ENCODE measurements at regions not wholly inside any gene's neighbourhood (a gene's known extent, or its start where the extent isn't known, plus 50 kb on each side); places are given as distances from the start of the nearest gene placed in this dataset.

DNA sequence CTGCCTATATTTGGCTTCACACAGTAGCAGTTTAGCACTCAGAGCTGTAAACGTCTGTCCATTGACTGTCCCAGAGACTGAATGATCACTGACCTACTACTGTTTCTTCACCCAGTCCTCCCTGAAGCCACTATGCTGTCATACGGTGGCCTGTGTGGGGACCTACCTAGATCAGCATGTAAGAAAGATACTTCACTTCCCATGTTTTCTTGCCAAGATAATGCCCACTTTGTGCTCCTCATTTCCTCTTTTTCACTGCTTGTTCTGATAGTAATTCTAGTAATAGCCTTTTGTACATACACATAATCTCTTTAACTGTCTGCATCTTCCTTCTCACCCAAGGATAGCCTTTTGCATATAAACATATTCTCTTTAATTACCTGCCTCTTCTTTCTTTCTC is 109.9 kb upstream of the TIAM2 start:
- no peak for DNase-seq

GRCh38 chr6:154886016-154886415 is 109.1 kb upstream of the TIAM2 start:
- no peak for DNase-seq

GRCh38 chr6:154886471-154886870 is 108.6 kb upstream of the TIAM2 start:
- no peak for DNase-seq

- no peak for DNase-seq
These were observed 108.1 kb upstream of the TIAM2 start for GRCh38 chr6:154887051-154887450.

DNA sequence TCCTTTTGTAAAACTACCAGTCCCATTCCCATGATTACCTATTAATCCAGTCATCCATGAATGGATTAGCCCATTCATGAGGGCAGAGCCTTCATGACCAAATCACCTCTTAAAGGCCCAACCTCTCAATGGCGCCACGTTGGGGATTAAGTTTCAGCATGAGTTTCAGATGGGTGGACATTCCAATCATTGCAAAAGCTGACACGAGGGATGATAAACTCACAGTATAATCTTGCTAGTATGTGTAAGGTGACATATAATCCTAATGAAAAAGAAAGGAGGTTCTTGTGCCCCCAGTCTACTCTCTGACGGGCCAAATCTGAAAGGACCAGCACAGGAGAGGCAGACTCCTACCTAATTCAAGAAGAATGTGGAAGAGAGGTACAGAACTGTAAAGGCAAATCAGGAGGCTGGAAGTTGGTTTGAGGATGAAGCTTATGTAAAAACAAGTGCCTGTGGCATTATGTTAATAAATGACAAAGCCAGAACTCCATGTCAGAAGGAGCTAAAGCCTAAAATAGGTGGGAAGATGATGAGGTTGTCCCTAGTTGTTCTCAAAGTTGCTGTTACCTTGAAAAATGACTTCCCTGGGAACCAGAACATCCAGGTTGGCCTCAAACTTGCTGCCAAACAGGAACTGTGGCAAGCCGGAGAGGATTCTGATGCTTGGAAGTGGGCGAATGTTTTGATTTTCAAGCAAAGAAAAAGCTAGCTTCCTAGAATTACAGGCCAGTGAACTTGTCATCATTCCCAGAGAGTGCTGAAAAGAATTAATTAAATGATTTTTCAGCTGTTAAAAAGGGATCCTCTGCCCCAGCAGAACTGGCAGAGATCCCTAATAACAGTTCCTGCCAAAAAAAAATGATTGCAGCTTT is 106.5 kb upstream of the TIAM2 start:
- DNase-seq, result no peak

GRCh38 chr6:154890874-154891273 is 104.2 kb upstream of the TIAM2 start:
- DNase-seq, result no peak

DNA sequence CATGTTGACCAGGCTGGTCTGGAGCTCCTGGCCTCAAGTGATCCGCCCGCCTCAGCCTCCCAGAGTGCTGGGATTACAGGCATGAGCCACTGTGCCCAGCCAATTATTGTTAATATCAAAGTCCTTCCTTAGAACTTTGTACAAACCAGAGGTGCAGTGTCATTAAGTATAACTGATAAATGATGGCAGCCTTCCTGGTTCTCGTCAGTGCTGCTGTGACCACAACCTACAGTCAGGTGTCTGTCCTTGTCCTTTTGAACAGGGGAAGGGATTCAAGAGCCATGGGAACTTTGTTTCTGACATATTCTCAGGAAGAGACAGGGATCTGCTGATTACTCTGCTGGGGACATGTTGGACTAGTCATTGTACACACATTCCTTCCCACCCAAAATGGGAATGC is 103.2 kb upstream of the TIAM2 start:
- no peak for DNase-seq

- DNase-seq, result no peak
These were observed 101.2 kb upstream of the TIAM2 start for GRCh38 chr6:154893917-154894316.

- no peak for DNase-seq
These were observed 100.2 kb upstream of the TIAM2 start for GRCh38 chr6:154894902-154895301.

DNA sequence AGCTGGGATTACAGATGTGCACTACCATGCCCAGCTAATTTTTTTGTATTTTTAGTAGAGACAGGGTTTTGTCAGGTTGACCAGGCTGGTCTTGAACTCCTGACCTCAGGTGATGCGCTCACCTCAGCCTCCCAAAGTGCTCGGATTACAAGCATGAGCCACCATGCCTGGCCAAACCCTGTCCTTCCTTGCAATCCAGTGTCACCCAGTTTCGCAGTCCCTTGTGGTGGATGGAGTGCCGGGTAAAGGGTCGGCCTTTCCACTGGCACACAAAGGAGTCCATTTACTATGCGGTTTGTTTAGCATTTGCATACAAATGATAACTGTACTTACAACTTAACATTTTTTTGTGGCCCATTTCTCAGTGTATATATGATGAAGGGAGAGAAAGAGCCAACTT is 99.3 kb upstream of the TIAM2 start:
- no peak for DNase-seq

DNA sequence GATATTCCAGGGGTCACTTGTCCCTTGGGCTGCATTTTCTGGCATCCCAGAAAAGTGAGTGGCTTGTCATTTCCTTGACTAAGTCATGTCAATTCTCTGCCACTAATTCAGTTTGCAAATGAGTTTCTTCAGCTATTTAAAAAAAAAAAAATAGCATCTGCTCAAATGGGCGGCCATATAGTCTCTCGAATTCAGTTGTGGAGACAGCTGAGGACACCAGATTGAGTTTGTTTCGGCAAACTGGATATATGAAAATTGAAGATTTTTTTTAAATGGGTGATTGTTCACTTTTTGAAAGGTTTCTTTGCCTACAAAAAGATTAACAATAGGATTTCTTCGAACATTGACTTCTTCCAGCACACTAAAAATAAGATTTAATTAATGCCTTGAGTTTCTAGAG is 96.3 kb upstream of the TIAM2 start:
- DNase-seq, result no peak

DNA sequence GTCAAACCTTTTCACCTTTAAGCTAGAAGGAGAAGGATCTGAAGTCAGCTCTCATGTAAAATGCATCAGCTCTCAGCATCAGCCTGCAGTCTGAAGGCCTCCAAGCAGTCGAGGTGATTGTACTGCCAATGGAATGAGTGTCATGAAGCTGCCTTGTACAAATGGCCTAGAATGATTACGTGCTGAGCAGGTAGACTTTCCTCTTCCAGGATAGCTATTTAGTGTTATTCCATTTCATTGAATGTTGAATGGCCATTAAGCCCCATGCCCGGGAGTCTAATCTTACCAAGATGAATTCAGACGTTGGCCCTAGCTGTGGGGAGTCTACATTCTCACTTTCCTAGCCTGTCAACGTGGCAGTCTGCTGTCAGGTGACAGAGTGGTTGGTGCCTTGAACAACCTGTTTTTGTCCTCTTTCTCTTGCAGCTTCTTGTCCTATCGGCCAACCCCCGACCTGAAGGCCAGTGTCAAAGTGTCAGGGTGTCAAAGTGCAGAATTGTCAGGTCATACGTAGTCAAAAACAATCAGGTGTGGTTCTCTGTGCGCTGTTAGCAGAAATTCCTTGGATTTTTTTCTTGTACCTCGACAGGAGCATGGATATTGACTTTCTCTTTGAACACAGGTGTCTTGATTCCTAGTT is 95.2 kb upstream of the TIAM2 start:
- DNase-seq, result no peak

DNA sequence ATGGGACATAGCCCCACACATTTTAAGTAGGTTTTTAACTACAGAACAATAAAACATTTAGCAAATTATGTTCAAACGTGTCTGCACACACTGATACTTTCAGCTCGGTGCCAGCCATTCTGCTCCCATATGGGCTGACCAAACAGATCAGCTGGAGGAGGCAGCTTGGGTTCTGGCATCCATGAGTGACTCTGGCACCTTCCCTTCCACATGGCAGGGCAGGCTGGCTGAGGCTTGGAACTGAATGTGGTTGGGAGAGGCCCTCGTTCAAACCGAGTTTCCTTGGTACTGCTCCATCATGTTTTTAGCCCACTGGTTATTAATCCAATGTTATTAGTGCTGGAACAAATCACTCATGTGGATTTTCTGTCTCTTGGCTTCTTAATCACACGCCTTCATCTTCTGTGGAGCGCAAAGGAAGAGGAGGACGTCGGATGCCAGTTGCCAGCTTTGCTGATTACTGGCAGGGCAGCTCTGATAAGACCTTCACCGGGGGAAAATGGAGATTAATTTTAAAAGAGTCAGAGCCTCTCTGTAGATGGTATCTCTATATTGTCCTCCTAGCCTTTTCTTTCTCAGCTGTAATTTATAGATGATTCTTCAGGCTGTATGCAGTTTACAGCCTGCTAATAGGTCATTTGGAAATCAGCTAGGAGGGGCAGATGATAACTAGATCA is 93.1 kb upstream of the TIAM2 start:
- DNase-seq, result no peak

DNA sequence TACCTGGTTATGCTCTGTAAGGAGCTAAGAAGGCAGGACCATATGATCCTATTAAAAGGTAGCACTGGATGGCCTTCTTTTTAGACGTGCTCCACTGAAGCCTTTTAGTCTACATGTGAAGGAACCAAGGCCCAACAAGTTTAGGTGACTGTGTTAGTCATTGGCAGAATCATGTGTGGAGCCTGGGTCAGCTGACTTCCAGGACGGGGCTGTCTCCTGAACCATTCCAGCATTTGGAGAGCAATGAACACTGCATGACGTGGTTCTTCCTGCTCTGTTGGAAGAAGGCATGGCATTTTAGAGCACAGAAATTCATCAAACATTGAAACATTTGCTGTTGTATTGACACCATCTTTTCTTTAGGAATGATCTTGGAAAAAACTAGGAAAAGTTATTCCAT is 87.8 kb upstream of the TIAM2 start:
- no peak for DNase-seq

GRCh38 chr6:154908723-154909122 is 86.4 kb upstream of the TIAM2 start:
- DNase-seq, result no peak

DNA sequence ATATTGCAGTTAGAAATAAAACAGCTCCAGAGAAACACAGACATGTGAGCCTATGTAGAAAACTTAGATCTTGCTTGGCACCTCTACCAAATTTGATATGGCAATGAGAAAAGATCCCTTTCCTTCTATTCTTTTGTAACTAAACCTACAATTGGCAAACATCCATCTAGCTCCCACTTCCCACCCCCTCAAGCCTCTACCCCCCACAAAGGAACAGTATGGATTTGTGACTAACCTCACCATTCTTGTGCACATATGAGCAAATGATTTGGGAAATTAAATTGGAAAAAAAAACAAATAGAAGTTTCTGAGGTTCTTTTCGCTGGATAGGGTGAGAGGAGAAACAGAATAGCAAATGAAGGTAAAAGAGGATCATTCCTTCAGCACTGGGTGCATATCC is 85.8 kb upstream of the TIAM2 start:
- DNase-seq, result no peak

DNA sequence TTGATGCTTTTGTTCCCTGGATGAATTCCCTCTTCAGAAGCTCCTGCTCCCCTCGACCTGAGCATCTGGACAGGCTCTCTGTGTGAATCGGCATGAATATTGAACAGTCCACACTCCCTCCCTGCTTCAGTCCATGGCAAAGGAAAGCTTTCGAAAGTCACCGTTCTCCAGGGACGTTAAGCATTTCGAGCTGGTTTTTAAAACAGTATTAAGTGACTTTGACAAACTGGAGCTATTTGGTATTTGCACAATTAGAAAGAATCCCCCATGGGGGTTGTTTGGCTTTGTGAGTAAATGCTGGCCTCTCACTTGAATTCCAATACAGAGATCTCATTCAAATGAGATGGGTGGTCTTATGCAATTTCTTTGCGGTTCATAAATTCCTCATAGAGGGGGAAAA is 85.3 kb upstream of the TIAM2 start:
- peak in 1 of 2 donors; percentile 7 for DNase-seq

DNA sequence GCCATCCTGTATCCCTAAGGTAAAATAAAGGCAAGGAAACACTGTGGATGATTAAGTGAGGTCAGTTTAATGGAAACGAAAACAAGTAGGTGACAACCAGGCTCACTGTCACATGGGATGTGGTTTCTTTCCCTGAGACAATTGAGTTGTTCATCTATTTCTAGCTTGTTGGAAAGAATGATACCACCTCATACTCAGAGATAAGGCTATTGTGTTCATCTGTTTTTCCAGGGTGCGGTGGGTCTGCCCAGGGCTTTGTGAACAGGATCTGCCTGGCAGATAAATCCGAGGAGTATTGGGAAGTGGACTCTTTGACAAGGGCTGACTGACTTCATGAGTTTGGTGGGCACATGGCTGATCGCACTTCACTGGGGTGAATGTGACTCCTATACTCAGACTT is 80.8 kb upstream of the TIAM2 start:
- DNase-seq, result no peak

- DNase-seq, result no peak
These were observed 78.3 kb upstream of the TIAM2 start for GRCh38 chr6:154916857-154917256.

DNA sequence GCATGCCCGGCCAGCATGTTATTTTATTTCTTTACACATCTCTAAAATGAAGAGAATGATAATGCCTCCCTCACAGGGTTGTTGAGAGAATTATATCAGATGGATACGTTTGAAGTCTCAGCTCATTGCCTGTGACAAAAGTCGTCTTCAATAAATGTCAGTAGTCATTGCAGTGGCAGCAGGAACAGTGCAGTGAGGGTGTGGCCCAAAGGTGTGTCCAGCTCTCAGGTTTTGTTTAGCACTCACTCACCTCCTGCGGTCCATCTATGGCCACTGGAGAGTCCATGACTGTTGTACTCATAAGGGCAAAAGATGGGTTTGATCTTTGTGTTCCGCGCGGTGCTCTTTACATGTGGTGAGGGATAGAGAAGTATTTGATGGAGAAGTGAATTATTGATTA is 77.2 kb upstream of the TIAM2 start:
- no peak for DNase-seq

DNA sequence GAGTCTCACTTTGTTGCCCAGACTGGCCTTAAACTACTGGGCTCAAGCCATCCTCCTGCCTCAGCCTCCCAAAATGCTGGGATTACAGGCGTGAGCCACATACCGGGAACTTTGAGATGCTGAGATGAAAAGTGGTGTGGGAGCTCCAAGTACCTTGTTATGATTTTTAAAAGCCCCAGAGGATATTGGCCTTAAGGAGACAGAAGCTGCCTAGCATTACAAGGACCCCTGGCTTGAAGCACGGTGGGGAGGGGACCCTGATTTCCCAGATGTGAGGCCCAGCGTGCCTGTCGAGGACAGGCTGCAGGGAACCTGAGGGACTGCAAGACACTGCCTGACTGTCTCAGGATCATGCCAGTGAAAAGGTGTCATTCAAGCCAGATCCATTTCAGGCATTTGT is 75.3 kb upstream of the TIAM2 start:
- no peak for DNase-seq

GRCh38 chr6:154920495-154921200 is 74.5 kb upstream of the TIAM2 start:
- DNase-seq, result no peak
